ENCODE measurements at regions not wholly inside any gene's neighbourhood (a gene's known extent, or its start where the extent isn't known, plus 50 kb on each side); places are given as distances from the start of the nearest gene placed in this dataset.

DNA sequence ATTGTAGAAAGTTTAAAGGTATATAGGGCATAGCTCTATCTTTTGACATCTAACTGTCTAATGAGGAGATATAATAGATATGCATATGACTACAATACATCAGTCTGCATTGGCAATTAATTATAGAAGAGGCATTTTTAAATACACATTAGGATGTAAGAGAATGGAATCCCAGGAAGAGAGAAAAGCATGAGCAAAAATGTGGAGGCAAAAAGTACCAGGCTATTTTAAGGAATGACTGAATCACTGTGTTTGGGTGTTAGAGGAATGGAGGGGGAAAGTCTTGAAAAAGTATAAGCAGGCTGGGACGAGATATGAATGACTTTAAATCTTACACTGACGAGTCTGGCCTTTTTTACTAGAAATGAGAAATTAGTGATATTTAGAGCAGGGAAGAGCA is 138.4 kb upstream of the ZNF462 start:
- no peak for DNase-seq

DNA sequence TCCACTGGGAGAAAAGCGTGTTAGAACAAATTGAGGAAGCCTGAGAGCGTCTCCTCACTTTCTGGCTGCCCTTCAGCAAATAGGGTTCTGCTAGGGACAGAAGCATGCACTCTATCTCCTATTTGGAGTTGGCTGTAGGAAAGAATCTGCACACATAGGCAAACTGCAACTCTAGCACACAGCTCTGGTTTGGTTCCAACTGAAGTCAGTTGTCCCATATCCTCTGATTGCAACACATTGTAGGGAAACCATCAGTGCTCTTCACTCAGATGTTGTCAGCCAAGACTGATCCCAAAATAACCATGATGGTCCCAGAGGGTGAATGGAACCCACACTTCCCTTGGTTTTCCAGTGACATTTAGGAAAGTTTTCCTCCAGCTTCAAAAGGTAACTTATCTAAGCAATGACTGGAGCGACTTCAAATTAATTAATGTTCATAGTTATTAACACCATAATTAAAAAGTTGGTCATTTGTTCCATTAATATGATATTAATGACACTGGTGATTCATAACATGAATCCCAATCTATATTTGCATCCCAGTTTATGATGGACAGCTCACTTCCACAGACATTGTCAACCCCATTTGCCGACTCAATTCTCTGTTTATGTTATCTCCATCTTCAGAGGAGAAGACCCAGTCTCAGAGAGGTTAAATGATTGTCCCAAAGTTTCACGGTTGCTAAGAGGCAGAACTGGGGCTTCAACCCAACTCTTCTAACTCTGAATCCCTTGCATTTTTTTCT is 136.7 kb upstream of the ZNF462 start:
- no peak for DNase-seq

DNA sequence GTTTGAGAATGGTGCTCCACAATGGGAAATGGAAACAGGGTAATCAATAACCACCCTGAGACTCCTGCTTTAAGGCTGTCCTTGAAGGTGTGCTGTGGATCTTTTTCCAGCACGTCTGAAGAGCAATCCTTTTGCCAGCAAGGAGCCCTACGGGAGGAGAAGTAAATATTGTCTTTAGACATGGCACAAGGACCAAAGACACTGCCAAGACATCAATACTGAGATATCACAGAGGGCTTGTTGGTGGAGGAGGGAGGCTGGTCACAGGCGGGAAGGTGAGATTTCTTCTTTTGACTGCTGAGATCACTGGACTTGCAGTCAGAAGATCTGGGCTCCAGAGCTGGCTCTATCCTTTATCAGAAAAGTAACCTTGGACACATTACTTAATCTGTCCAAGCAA is 135.0 kb upstream of the ZNF462 start:
- no peak for DNase-seq

- DNase-seq, result no peak
These were observed 134.1 kb upstream of the ZNF462 start for GRCh38 chr9:106728860-106729259.

GRCh38 chr9:106731910-106732309 is 131.1 kb upstream of the ZNF462 start:
- DNase-seq, result peak; percentile 86

DNA sequence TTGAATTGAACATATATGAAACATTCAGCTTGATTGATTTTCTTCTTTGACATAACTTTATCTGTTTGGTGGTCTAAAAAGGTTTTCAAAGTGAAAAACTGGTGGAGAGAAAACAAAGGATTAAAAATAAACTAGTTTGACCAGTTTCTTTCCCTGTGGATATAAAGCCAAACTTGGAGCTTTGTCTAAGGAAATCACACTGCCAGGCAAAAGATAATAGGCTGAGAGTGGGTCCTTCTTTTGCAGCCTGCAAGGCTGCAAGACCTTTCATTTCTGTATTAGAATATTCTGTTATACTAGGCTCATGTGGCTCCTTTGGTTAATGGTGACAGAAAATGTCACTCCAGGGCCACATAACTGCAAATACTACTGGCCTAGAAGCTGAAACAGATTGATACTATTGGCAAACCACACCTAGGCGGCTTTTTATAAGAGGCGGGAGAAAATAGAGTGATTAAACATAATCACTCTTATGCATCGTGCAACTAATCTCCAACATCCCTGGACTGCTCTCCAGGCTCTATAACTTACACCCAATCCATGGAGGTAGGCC is 129.1 kb upstream of the ZNF462 start:
- DNase-seq, result no peak

DNA sequence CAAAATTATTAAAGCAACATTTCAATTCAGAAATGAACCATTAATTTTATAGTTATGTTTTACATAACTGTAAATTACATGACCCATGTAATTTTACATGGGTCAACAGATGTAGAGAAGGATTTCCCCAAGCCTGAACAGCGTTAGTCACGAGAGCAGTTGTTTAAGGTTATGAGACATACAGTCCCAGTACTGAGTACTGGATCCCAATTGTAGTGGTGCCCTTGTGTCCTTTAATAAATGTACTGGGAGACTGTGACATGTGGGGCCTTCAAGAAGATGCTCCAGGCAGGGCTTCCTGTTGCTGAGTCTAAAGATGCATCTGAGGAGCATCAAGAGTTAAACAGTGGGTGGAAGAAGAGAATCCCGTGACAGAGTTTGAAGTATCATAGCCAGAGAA is 125.5 kb upstream of the ZNF462 start:
- DNase-seq, result no peak

GRCh38 chr9:106738109-106738508 is 124.9 kb upstream of the ZNF462 start:
- no peak for DNase-seq

- DNase-seq, result no peak
These were observed 117.5 kb upstream of the ZNF462 start for GRCh38 chr9:106745457-106745856.

GRCh38 chr9:106745876-106746275 is 117.1 kb upstream of the ZNF462 start:
- DNase-seq, result no peak

- DNase-seq, result no peak
These were observed 111.3 kb upstream of the ZNF462 start for GRCh38 chr9:106751681-106752080.

GRCh38 chr9:106752581-106752980 is 110.4 kb upstream of the ZNF462 start:
- DNase-seq, result no peak

DNA sequence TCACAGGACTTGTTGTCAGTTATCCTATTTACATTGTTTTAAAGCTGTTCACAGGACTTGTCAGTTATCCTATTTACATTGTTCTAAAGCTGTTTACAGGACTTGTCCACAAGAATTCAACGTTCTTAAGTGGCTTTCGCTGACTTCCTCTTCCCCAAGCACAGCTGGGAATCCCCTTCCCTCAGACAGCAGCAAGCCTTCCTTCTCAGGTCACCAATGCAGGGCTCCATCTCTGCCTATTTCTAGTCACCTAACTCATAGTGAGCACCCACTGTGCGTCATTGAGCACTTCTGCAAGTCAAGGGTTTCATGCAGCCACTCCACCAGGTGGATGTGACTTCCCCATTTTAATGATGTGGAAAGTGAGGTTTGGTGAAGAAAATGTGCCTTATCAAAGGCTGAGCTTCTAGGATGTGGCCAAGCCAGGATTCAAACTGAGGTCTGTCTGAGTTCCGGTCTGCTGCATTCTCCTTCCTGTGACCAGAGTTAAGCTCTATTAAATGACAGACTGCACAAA is 109.8 kb upstream of the ZNF462 start:
- no peak for DNase-seq

DNA sequence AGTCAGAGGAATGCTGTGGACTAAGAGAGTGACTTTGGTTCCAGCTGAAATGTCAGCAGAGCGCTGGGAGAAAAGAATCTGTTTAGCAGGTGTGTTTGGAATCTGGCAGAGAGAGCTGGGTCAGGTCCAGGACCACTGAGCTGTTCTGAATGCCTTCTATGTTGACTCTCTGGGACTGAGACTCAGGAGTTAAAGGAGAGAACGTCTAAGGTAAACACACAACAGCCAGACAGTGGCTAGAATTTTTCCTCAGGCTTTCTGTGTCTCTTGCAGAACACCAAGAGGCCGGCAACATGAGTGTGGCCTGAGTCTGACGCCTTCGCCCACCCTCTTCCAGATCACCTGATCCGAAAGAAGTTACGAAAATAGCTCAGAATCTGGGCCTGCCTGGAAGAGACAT is 107.2 kb upstream of the ZNF462 start:
- no peak for DNase-seq

DNA sequence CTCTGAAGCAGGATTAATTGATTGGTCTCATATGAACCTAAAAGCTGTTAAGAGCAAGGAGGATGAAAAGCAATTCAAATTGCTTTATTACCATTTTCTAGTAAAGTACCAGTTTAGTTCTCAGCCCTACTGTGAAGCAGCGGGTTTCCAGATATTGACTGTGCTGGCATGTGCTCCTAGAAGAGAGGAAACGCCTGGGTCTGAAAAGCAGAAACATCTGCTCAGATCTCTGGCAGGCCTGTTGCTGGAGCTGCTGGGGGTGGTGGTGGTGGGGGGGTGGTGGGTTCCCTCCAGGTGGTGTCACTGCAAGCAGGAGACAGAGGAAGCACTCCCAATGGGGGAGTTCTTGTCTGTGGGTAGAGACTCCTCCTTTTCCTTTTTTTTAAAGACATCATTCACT is 105.5 kb upstream of the ZNF462 start:
- DNase-seq, result no peak

DNA sequence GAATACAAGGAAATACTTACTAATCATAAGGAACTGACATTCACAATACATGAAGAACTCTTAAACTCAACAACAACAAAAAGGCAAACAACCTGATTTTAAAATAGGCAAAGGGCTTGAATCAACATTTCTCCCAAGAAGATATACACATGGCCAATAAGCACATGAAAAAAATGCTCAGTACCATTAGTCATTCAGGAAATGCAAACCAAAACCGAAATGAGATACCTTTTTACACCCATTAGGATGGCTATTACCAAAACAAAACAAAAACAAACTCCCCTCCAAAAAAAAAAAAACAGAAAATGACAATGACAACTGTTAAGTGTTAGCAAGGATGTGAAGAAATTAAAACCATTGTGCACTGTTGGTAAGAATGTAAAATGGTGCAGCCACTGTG is 104.1 kb upstream of the ZNF462 start:
- DNase-seq, result no peak

- no peak for DNase-seq
These were observed 101.5 kb upstream of the ZNF462 start for GRCh38 chr9:106761493-106761892.

- no peak for DNase-seq
These were observed 96.3 kb upstream of the ZNF462 start for GRCh38 chr9:106766616-106767015.

DNA sequence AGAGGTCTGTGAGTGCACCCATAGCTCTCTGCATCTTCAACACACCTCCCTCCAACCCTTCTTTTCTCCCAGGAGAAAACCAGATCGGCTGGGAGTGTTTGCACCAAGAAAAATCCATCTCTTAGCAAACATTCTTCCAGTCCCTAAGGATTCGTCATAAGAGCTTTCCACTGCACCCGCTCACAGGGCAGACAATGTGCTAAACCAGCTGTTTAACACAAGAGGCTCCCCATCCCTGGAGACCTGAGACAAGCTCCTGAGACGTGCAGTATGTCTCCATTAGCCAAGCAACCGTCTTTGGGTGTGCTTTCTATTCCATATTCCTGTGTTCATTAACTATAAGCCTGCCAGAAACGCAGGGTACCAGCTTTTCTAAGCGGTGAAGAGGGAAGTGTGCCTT is 93.6 kb upstream of the ZNF462 start:
- no peak for DNase-seq

- DNase-seq, result no peak
These were observed 91.4 kb upstream of the ZNF462 start for GRCh38 chr9:106771608-106772007.

GRCh38 chr9:106772523-106773290 is 90.3 kb upstream of the ZNF462 start:
- no peak for DNase-seq

GRCh38 chr9:106773750-106774149 is 89.2 kb upstream of the ZNF462 start:
- DNase-seq, result no peak

- DNase-seq, result no peak
These were observed 87.0 kb upstream of the ZNF462 start for GRCh38 chr9:106775960-106776359.

- no peak for DNase-seq
These were observed 83.2 kb upstream of the ZNF462 start for GRCh38 chr9:106779796-106780195.

Measured in NCI-H2081 treated with DMSO at 0.1 percent for 48 hours (cell line).